ENCODE measurements at regions not wholly inside any gene's neighbourhood (a gene's known extent, or its start where the extent isn't known, plus 50 kb on each side); places are given as distances from the start of the nearest gene placed in this dataset.
"Not testable (repeated sequence)": the region's sequence is repeated elsewhere in the genome, so short reads cannot be mapped to it uniquely, and the experiment has no call there.

GRCh38 chr6:165842281-165842936, 179.4 kb upstream of the PDE10A start:
- H3K27ac Mint-ChIP-seq, result peak overlapping the region; percentile 16; the same call in 1 of the 2 replicates
- peaks cover 67% of the 10 kb centered on the region for H3K4me1 Mint-ChIP-seq
- ATAC-seq, result peak; percentile 60
- ChIA-PET CTCF (interaction anchor here (0.9 to 2.4 kb wide), 7 partner anchors 8 to 402 kb away, joined by 3 to 11 read pairs (median 5); no protein-coding TSS in a partner anchor), POLR2A (no interaction called here)
- TF ChIP-seq ZNF671 (CRISPR knock-in tag; IDR thresholded peaks at IDR 0.05) (0 out of 2 replicates have a peak, but pooled peaks have one; percentile 40), SP1 (CRISPR knock-in tag; conservative IDR thresholded peaks at IDR 0.05) (no peak), GTF2I (CRISPR knock-in tag; conservative IDR thresholded peaks at IDR 0.05) (peak; percentile 87), MXD4 (CRISPR knock-in tag; IDR thresholded peaks at IDR 0.05; ENCODE audit: borderline replicate concordance) (no peak), ATF6 (CRISPR knock-in tag; IDR thresholded peaks at IDR 0.05) (no peak), ZNF532 (CRISPR knock-in tag; IDR thresholded peaks at IDR 0.05; ENCODE audit: borderline replicate concordance) (no peak)
- H3K27me3 Mint-ChIP-seq (ENCODE audit: low read depth), result no peaks in the 10 kb centered on the region
- peaks cover 9% of the 10 kb centered on the region for H3K36me3 Mint-ChIP-seq
- H3K4me3 Mint-ChIP-seq, result peak overlapping the region; percentile 19
- no peak for DNase-seq (ENCODE audit: low spot score)
- peaks cover 12% of the 10 kb centered on the region for H3K9me3 Mint-ChIP-seq

- TF ChIP-seq NR1H2 (CRISPR knock-in tag; IDR thresholded peaks at IDR 0.05) (no peak), NR2C2 (CRISPR knock-in tag; IDR thresholded peaks at IDR 0.05) (no peak), NFYB (CRISPR knock-in tag; conservative IDR thresholded peaks at IDR 0.05; ENCODE audit: low read depth) (no peak), IRF1 (CRISPR knock-in tag; IDR thresholded peaks at IDR 0.05) (no peak), CREM (CRISPR knock-in tag; IDR thresholded peaks at IDR 0.05) (no peak), NR3C1 (CRISPR knock-in tag; conservative IDR thresholded peaks at IDR 0.05; ENCODE audit: low read depth) (no peak)
- ChIA-PET CTCF (interaction anchor here (0.6 to 2.4 kb wide), 6 partner anchors 9 to 115 kb away, joined by 3 to 11 read pairs (median 5); no protein-coding TSS in a partner anchor), POLR2A (no interaction called here)
- Mint-ChIP-seq H3K4me1 (peaks cover 55% of the 10 kb centered on the region), H3K9me3 (peaks cover 20% of the 10 kb centered on the region), H3K36me3 (peaks cover 9% of the 10 kb centered on the region), H3K27ac (0 out of 2 replicates have a peak overlapping the region, but pooled peaks have one; percentile 41), H3K4me3 (no peak overlapping the region), H3K27me3 (ENCODE audit: low read depth) (no peaks in the 10 kb centered on the region)
- DNase-seq (ENCODE audit: low spot score) (no peak), ATAC-seq (no peak)
Measured at GRCh38 chr6:165841153-165841558, 178.1 kb upstream of the PDE10A start.

GRCh38 chr6:165837948-165838745, 175.1 kb upstream of the PDE10A start:
- H3K36me3 Mint-ChIP-seq, result peaks cover 9% of the 10 kb centered on the region
- H3K27ac Mint-ChIP-seq, result no peak overlapping the region
- POLR2A ChIA-PET, result no interaction called here
- ATAC-seq (no peak), DNase-seq (ENCODE audit: low spot score) (no peak)
- H3K4me3 Mint-ChIP-seq, result no peak overlapping the region
- H3K9me3 Mint-ChIP-seq, result peaks cover 20% of the 10 kb centered on the region
- H3K4me1 Mint-ChIP-seq, result peaks cover 34% of the 10 kb centered on the region
- peaks cover 2% of the 10 kb centered on the region for H3K27me3 Mint-ChIP-seq (ENCODE audit: low read depth)
- CTCF ChIA-PET, result interaction anchor here (0.7 to 1.3 kb wide), 3 partner anchors 12 to 200 kb away, joined by 3 to 4 read pairs (median 3); no protein-coding TSS in a partner anchor
- no peak for TF ChIP-seq EMX1 (CRISPR knock-in tag; IDR thresholded peaks at IDR 0.05)
- no peak for TF ChIP-seq ESRRA (CRISPR knock-in tag; IDR thresholded peaks at IDR 0.05; ENCODE audit: borderline replicate concordance)
- no peak for TF ChIP-seq ZNF423 (CRISPR knock-in tag; IDR thresholded peaks at IDR 0.05)
- TF ChIP-seq CDX4 (CRISPR knock-in tag; IDR thresholded peaks at IDR 0.05; ENCODE audit: borderline replicate concordance), result no peak
- TF ChIP-seq RELA (CRISPR knock-in tag; IDR thresholded peaks at IDR 0.05; ENCODE audit: borderline replicate concordance), result no peak

GRCh38 chr6:165836648-165837047, 173.6 kb upstream of the PDE10A start:
- POLR2A ChIA-PET; H3K27ac Mint-ChIP-seq; ATAC-seq; CTCF ChIA-PET; H3K4me3 Mint-ChIP-seq; DNase-seq (ENCODE audit: low spot score); H3K27me3 Mint-ChIP-seq (ENCODE audit: low read depth); H3K36me3 Mint-ChIP-seq: not testable (repeated sequence)
- Mint-ChIP-seq H3K4me1 (peaks cover 22% of the 10 kb centered on the region), H3K9me3 (peaks cover 20% of the 10 kb centered on the region)
